Ovary (tissue), 7 donors: ENCODE measurements at regions not wholly inside any gene's neighbourhood (a gene's known extent, or its start where the extent isn't known, plus 50 kb on each side); places are given as distances from the start of the nearest gene placed in this dataset.
"Not testable (repeated sequence)": the region's sequence is repeated elsewhere in the genome, so short reads cannot be mapped to it uniquely, and the experiment has no call there.

ENCODE experiments used
- DNase-seq, 5 donors: peaks; one replicate each; pipeline ENCODE4 v3.0.0-alpha.2; 2019 to 2020
- H3K27ac ChIP-seq, 2 donors: fragments of 200-600 bp; one replicate each; pipeline versions ENCODE4 v1.5.1 to v1.8.0; 2019 to 2022
- H3K27me3 ChIP-seq: fragments of 200-600 bp; one replicate; pipeline ENCODE4 v1.8.0; 2022
- H3K36me3 ChIP-seq: fragments of 200-600 bp; sonication (generic); one replicate; pipeline ENCODE4 v1.5.1; 2019
- H3K4me1 ChIP-seq: one replicate; pipeline ENCODE4 v1.8.1; 2013; ENCODE audit warnings: mild to moderate bottlenecking, moderate library complexity; ENCODE audit not compliant: insufficient read depth
- H3K4me3 ChIP-seq: fragments of 200-600 bp; sonication (generic); one replicate; pipeline ENCODE4 v1.5.1; 2017
- H3K9me3 ChIP-seq, 2 donors: fragments of 200-600 bp in 1 of 2; sonication (generic) in 1 of 2; one replicate each; pipeline versions ENCODE4 v1.5.1 to v1.8.1; 2013 to 2019; ENCODE audit warnings: mild to moderate bottlenecking in 1 of 2, moderate library complexity in 1 of 2
- EP300 ChIP-seq: sonication (generic); formaldehyde crosslinking; IDR thresholded peaks from one replicate; pipeline ENCODE4 v1.6.1; 2017; ENCODE audit warnings: antibody characterized with exemption
- POLR2A ChIP-seq: fragments of 450-650 bp; IDR thresholded peaks from one replicate; pipeline ENCODE4 v1.6.1; 2017; ENCODE audit warnings: antibody characterized with exemption, mild to moderate bottlenecking, moderate library complexity
- WGBS, 3 donors: extraction: QIAGEN DNeasy Blood & Tissue Kit in 1 of 3; methylation state at CpG; one replicate each; pipeline versions ENCODE4 v1.1.5 to v1.1.7; 2013 to 2017; 5-methylcytosine and 5-hydroxymethylcytosine counted together
- intact Hi-C, 4 donors: fragments of 100-400 bp; cut with DNase I; formaldehyde crosslinking; loops; one replicate each; pipeline versions ENCODE4 v1.11.0 to v1.15.1; 2022 to 2023
- TF ChIP-seq, protein P1 (sequence below), 3 donors: fragments of 450-650 bp in 2 of 3; fragments of 200-600 bp in 1 of 3; IDR thresholded peaks; one replicate each; pipeline versions ENCODE4 v1.5.1 to v1.8.0; 2016 to 2022; ENCODE audit warnings: antibody characterized with exemption in 3 of 3, mild to moderate bottlenecking in 1 of 3
- donor health status: DM: no; HTN: no; CAD: no; lungs with moderate emphysema.
- donor health status: DM: no; HTN: no; CAD: no.
- donor health status: Bipolar disorder and iron deficiency.
- donor health status: DM: no; HTN: no; CAD: no.
- donor health status: DM: yes; HTN: yes; CAD: no.

DNA sequence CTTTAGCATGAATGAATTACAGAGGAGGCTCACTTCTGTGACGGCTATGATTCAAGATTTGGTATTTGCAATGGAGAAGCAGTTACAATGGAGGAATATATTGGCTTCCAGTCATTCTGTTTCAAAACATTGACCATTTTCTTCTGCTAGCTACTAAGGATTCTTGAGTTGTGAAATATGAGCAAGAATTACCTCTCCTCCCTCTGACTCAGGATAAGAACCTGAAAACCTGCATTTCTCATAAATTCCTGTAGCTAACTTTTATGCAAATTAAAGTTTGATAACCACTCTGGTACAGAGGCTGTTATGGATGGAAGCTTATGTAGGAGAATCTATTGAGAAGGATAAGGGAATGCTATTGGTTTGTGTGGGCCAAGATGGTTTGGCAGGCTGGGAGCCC, 84.1 kb upstream of the MYRIP start:
- TF ChIP-seq POLR2A: no peak
- TF ChIP-seq, protein P1, sequence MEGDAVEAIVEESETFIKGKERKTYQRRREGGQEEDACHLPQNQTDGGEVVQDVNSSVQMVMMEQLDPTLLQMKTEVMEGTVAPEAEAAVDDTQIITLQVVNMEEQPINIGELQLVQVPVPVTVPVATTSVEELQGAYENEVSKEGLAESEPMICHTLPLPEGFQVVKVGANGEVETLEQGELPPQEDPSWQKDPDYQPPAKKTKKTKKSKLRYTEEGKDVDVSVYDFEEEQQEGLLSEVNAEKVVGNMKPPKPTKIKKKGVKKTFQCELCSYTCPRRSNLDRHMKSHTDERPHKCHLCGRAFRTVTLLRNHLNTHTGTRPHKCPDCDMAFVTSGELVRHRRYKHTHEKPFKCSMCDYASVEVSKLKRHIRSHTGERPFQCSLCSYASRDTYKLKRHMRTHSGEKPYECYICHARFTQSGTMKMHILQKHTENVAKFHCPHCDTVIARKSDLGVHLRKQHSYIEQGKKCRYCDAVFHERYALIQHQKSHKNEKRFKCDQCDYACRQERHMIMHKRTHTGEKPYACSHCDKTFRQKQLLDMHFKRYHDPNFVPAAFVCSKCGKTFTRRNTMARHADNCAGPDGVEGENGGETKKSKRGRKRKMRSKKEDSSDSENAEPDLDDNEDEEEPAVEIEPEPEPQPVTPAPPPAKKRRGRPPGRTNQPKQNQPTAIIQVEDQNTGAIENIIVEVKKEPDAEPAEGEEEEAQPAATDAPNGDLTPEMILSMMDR (IDR thresholded peaks at IDR 0.05): no peak
- no peaks in the 10 kb centered on the region for H3K27me3 ChIP-seq
- intact Hi-C loops: no loop called here
- no peaks in the 10 kb centered on the region for H3K4me1 ChIP-seq
- no peaks in the 10 kb centered on the region for H3K36me3 ChIP-seq
- H3K9me3 ChIP-seq: no peaks in the 10 kb centered on the region
- H3K27ac ChIP-seq: no peak overlapping the region
- 87 to 93% (median 93%) methylated on average over 1 of the region's 1 CpG for WGBS, 3 donors
- no peak for DNase-seq
- H3K4me3 ChIP-seq: no peak overlapping the region

DNA sequence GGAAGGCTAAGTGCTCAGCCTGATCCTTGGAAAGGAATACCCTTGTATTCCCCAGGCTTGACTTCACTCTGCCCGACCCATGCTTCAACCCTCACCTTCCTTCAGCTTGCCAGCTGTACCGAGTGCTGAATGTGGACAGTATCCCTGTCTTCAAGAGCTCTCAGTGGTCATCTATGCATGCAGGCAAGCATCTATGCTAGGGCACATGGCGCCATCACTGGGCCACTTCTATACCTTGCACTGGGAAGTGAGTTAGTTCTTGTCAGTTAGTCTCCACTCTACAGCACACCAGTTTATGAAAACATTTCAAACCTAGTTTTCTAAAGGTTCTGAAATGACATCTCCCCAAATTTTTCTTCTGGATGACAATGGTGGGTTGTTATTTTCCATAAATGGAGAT, 82.0 kb upstream of the MYRIP start:
- Histone ChIP-seq H3K4me3 (no peak overlapping the region), H3K4me1 (no peaks in the 10 kb centered on the region), H3K36me3 (no peaks in the 10 kb centered on the region), H3K9me3 (no peaks in the 10 kb centered on the region), H3K27ac (no peak overlapping the region), H3K27me3 (no peaks in the 10 kb centered on the region)
- intact Hi-C loops: no loop called here
- DNase-seq: no peak
- TF ChIP-seq, protein P1 (IDR thresholded peaks at IDR 0.05): no peak
- TF ChIP-seq EP300 (no peak), POLR2A (no peak)
- 44 to 77% (median 47%) methylated on average over 3 of the region's 3 CpGs for WGBS, 3 donors

DNA sequence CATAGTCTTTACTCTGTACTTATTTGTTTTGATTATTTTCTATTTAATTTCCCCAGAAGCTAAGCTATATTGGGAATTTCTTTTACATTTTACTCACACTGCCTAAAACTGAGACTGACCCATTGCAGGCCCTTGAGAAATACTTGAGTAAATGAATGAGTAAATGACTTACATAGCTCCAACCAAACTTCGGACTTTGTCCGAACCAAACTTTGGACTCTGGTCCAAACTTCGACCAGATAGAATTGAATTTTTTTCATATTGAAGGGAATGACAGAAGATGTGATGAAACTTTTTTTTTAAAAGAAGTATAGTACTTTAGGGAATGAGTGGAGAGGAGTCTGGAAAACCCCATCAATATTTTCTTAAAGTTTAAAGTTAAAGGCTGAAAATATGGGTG, 75.6 kb upstream of the MYRIP start:
- Histone ChIP-seq H3K9me3 (no peaks in the 10 kb centered on the region), H3K4me3 (no peak overlapping the region), H3K27me3 (no peaks in the 10 kb centered on the region), H3K4me1 (no peaks in the 10 kb centered on the region), H3K27ac (no peak overlapping the region), H3K36me3 (no peaks in the 10 kb centered on the region)
- WGBS, 3 donors: 93 to 95% (median 94%) methylated on average over 3 of the region's 3 CpGs
- TF ChIP-seq POLR2A (no peak), EP300 (no peak)
- TF ChIP-seq, protein P1 (IDR thresholded peaks at IDR 0.05): no peak
- intact Hi-C loops: no loop called here
- no peak for DNase-seq

DNA sequence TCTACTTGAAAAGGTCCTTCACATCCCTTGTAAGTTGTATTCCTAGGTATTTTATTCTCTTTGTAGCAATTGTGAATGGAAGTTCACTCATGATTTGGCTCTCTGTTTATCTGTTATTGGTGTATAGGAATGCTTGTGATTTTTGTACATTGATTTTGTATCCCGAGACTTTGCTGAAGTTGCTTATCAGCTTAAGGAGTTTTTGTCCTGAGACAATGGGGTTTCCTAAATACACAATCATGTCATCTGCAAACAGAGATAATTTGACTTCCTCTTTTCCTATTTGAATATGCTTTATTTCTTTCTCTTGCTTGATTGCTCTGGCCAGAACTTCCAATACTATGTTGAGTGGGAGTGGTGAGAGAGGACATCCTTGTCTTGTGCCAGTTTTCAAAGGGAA, 69.8 kb upstream of the MYRIP start:
- H3K27ac ChIP-seq, H3K36me3 ChIP-seq, H3K27me3 ChIP-seq, H3K4me1 ChIP-seq, H3K9me3 ChIP-seq, H3K4me3 ChIP-seq, intact Hi-C loops, DNase-seq: not testable (repeated sequence)
- WGBS, 3 donors: 71 to 93% (median 86%) methylated on average over 1 of the region's 1 CpG

DNA sequence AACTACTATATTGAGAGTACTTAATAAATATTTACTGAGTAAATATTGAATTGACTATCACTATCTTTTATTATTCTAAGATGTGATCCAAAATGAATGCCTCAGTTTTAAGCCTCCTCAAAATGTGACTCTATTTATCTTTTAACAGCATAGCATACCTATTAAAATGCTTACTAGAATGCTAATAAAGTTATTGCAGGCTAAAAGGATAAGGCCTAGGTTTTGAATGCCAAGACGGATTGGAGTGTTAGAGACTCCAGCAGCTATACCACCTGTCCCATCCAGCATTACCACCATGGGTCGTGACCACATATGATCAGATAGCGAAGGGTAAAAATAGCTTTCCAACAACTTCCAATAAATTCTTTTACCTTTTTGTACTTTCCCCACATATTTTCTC, 64.7 kb upstream of the MYRIP start:
- no peaks in the 10 kb centered on the region for H3K36me3 ChIP-seq
- H3K27ac ChIP-seq: no peak overlapping the region
- no peak for DNase-seq
- H3K4me1 ChIP-seq: no peaks in the 10 kb centered on the region
- intact Hi-C loops: no loop called here
- no peak for TF ChIP-seq POLR2A
- no peak for TF ChIP-seq EP300
- TF ChIP-seq, protein P1 (IDR thresholded peaks at IDR 0.05): no peak
- no peak overlapping the region for H3K4me3 ChIP-seq
- WGBS, 3 donors: 71 to 81% (median 73%) methylated on average over 3 of the region's 3 CpGs
- H3K27me3 ChIP-seq: no peaks in the 10 kb centered on the region
- H3K9me3 ChIP-seq: no peaks in the 10 kb centered on the region
